CD4-positive, alpha-beta T cell treated with Interferon alpha-2 for 1 hour (primary cell): ENCODE measurements at regions not wholly inside any gene's neighbourhood (a gene's known extent, or its start where the extent isn't known, plus 50 kb on each side); places are given as distances from the start of the nearest gene placed in this dataset.
A peak's percentile ranks its signal among the peaks of the same experiment; 100 is the strongest.
"Not testable (repeated sequence)": the region's sequence is repeated elsewhere in the genome, so short reads cannot be mapped to it uniquely, and the experiment has no call there.

ENCODE experiments used
- DNase-seq, 2 donors: peaks; one replicate each; pipeline ENCODE4 v3.0.0-alpha.2; 2020 to 2022

GRCh38 chr14:58731465-58732293, 93.9 kb downstream of the DACT1 start:
- no peak for DNase-seq

- no peak for DNase-seq
Observed at GRCh38 chr14:58732387-58732786, 94.6 kb downstream of the DACT1 start.

DNA sequence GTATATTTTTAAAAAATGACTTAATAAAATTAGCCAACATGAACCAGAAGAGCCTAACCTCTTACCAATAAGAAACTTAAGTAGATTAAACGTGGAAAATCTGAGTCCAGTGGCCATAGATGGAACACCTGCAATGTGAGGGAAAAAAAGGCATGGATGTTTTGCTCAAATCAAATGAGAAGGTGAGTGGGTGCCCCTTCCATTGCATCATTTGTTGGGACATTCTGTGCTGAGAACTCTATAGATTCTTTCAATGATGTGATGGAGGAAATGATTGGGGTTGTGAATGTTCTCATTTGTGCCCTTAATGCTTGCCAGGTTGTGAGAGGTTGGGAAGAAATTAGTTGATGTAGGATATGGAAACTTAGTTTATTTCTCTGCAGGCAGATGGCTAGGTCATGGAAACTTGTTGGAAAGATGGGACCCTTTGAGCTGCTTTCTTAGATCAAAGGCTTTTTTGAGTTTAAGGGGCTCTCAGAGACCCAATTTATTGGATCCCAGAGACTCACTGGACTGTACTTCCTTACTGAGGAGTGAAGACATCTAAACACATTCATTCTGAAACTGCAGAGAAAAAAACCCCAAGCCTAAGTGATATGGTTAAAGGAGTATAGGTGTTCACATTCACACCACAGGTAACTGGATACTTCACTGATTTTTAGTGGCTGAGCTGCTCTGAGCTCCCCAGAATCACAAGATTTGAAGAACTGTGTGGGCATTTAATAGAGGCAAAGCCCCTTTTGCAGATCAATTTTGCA, 95.9 kb downstream of the DACT1 start:
- no peak for DNase-seq

- no peak for DNase-seq
Observed at GRCh38 chr14:58735596-58735995, 97.8 kb downstream of the DACT1 start.

DNA sequence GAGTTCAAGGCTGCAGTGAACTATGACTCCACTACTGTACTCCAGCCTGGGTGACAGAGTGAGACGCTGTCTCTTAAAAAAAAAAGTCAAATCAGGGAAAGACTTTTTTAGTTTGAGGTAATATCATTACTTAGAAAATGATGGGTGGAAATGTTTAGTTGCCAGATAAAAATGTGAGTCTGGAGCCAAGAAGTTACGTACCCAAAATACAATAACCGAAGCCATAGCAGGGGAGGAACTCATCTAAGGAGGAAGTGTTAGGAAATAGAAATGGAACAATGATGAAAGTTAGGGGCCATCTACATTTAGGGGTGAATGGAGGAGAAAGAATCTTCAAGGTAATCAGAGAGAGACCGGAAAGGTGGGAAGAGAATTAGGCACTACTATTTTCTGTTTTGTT, 98.8 kb downstream of the DACT1 start:
- DNase-seq, result no peak

GRCh38 chr14:58737511-58737910, 99.7 kb downstream of the DACT1 start:
- no peak for DNase-seq

DNA sequence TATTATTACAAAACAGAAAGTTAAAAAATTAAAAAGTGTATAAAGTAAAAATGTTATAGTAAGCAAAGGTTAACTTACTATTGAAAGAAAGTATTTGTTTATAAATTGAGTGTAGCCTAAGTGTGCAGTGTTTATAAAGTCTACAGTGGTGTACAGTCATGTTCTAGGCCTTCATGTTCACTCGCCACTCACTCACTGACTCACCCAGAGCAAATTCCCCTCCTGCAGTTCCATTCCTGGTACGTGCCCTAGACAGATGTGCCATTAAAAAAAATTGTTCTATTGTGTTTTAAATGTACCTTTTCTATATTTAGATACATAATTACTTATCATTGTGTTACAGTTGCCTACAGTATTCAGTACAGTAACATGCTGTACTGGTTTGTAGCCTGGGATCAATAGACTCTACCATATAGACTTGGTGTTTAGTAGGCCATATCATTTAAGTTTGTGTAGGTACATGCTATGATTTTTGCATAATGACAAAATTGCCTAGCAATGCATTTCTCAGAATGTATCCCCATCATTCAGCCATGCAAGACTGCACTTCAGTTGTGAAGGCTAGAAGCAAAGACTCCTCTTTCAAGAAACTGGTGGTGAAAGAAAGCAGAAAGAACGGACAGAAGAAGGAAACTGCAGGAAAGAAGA, 100.6 kb downstream of the DACT1 start:
- DNase-seq, result no peak

DNA sequence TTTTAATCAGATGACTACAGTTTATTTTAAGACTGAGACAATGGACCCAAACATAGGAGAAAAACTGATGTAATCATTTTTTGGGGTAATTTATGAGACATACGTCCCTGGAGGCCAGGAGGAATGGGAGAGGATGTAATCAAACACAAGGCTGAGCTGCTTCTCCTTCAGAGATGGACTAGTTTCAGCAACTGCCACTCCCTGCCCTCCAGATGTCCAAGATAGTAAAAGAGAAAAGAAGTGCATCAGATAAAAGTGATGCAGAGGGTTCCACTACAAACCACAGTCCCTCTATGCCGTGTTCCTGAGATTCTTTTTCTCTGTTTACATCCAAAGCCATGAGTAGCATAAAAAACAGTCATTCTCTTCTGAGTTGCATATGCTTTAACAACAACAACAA, 101.1 kb downstream of the DACT1 start:
- DNase-seq, result no peak

DNA sequence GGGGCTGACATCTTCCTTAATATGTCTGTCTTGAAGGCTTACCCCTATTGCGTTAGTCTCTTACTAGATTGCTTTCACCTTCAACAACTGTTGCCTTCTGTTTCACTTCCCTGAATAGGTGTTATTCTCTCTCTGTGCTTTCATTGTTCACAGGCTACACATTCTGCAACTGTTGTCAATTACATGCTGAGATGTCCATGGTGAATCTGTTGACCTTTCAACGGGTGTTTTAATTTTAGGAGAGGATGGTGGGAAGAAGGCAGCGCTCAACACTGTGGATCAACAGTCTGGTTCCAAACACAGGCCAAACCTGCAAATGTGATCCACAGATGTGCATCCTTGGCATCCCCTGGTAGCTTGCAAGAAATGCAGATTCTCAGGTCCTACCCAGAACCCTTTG, 101.9 kb downstream of the DACT1 start:
- DNase-seq, result no peak

- no peak for DNase-seq
Observed at GRCh38 chr14:58740379-58740935, 102.7 kb downstream of the DACT1 start.

DNA sequence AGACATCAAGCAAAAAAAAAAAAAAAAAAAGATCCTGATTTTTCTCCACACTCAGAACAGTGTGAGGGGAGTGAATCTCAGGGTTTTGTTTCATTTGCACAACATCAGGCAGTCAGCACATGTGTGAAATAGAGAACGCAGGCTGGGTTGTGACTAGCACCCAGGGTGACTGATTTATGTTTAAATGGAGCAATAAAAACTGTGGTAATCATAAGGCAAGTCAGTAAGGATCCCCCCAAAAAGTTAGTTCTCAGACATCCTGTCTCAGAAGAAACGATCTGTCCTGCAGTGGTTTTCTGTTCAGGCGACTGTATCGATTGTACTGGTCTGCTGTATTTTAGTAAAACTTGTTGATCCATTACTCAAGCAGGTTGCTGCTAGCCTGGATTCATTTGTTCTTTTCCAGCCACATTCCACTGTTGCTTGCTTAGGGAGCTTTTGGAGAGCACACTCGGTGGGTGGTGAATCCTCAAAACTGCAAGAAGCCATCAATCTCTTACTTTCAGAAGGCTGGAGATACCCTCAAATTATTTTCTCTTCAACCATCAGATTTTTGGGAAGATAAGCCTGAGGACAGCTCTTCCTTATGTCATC, 107.1 kb downstream of the DACT1 start:
- no peak for DNase-seq

- no peak for DNase-seq
Observed at GRCh38 chr14:58746261-58746660, 108.5 kb downstream of the DACT1 start.

GRCh38 chr14:58746701-58747100, 108.9 kb downstream of the DACT1 start:
- DNase-seq, result no peak

DNA sequence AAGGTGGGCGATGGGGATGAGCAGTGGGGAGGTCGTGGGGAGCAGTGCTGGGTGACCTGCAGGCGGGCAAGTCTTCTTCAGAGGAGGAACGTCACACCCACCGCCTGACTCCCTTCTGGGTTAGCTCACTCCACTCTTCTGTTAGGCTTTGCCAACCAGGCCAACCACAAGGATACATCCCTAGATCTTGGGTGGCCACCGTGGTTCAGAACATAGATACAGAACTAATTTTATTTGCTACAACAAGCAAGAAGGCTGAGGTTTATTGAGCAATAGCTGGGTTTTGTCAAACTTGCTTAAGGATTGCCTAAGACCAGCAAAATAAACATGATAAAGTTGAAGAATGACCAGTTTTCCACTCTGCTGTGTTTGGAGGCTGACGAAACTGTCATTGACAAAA, 109.4 kb downstream of the DACT1 start:
- DNase-seq, result no peak

DNA sequence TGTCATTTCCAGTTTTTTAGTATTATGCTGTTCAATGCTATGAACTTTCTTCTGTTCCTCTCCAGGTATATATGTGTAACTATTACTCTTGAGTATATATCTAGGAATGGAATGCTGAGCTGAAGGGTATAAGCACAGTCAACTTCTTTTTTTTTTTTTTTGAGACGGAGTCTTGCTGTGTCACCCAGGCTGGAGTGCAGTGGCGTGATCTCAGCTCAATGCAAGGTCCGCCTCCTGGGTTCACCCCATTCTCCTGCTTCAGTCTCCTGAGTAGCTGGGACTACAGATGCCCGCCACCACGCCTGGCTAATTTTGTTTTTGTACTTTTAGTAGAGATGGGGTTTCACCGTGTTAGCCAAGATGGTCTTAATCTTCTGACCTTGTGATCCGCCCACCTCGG, 110.5 kb downstream of the DACT1 start:
- not testable (repeated sequence) for DNase-seq

GRCh38 chr14:58749066-58749669, 111.4 kb downstream of the DACT1 start:
- DNase-seq, result peak; percentile 0 to 20

DNA sequence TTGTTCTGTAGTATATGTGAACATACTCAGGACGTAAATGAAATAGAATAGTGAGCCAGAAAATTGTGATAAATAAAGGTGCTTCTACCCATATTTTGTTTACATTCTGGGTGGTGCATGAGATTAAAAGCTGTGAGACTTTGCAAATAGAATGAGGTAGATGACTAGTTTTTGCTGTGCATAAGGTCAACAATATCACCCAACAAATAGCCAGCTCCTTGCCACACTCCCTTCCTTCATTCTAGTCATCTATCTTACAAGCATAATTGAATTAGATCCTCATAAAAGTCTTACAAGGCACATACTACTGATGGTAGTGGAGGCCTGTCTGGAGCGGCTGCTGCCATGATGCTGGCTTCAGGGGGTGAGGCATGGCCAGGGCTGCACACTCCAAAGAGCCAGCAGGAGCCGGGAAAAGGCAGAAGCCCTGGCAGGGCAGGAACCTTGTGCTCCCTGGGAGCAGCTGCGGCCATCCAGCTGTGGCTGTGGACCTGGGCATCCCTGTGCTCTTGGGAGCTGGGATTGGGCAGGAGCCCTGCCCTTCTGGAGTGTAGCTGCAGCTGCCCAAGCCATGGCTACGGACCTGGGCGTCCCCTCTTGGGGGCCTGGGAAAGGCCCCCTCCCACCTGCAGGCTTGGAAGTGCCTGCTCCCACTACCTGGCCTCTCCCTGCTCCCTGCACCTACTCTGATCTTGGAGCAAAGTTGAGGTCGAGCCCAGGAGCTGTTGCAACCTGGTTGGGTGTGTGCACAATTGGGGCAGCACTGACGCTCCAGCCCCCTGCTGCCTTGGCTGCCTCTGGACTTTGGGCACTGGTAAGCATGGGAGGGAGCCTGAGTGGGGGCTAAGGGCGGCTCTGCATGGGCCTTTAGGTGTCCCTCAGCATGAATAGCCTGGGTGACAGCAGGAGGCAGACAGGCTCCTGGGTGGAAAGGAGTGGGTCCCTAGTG, 112.8 kb downstream of the DACT1 start:
- DNase-seq, result no peak

GRCh38 chr14:58751788-58752187, 114.0 kb downstream of the DACT1 start:
- no peak for DNase-seq

DNA sequence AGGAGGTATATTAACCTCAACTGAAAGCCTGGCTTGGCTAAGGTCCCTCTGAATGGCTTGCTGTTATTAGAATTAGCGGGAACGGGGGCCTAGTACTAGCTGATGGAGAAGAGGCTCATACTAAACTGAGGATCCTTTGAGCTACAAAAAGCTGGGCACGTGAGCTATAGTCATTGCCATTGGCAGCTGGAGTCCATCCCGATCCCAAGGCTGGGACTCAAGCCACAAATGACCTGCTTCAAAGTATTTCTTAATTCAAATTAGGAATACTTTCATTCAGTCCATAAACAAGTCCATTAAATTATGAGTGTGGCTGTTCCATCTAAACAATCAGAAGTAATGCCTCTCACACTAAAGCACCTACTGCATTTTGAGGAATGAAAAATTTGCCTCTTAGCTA, 114.5 kb downstream of the DACT1 start:
- no peak for DNase-seq

DNA sequence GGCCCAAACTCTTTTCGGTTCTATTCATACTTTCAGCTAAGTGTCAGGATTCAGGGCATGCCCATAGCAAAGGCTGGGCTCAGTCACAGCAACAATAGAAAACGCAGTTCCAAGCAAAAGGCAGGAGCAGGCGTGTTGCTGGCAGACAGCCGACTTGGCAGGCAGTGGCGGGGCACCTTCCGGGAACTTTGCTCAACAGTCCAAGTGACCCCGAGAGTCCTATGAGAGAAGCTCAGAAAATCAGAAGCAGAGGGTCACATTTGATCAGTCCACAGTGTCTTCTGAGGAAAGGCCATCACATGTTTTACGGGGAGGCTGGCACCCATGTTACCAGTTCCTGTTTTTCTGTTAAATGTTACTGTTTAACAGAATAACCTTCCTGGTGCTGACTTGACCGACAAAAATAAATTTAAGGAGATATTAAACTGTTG, 115.0 kb downstream of the DACT1 start:
- DNase-seq, result peak; percentile 0 to 36
